HG03558 (cell line): ENCODE measurements at regions not wholly inside any gene's neighbourhood (a gene's known extent, or its start where the extent isn't known, plus 50 kb on each side); places are given as distances from the start of the nearest gene placed in this dataset.
"Not testable (repeated sequence)": the region's sequence is repeated elsewhere in the genome, so short reads cannot be mapped to it uniquely, and the experiment has no call there.

Experiments used
- ATAC-seq: cut with Tn5 transposase; IDR thresholded peaks from one replicate; pipeline ENCODE4 v1.9.1; 2021; ENCODE audit warnings: moderate number of reproducible peaks; ENCODE audit not compliant: unreplicated experiment; ENCODE audit errors: extremely low read depth

- ATAC-seq: no peak
These were observed 320.1 kb upstream of the TARS1 start for GRCh38 chr5:33120671-33121070.

- ATAC-seq: no peak
These were observed 311.5 kb upstream of the TARS1 start for GRCh38 chr5:33129309-33129708.

DNA sequence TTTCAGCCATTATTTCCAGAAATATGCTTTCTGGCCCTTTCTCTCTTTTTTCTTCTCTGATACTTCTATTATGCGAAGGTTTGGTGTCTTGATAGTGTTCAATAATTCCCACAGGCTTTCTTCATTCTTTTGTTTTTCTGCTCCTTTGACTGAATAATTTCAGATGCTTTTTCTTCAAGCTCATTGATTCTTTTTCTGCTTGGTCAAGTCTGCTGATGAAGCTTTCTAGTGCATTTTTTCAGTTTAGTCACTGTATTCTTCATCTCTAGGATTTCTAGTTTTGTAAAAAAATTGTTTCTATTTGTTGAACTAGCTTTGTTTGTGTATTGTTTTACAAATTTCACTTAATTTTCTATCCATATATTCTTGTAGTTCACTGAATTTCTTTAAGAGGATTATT lies 304.0 kb upstream of the TARS1 start:
- ATAC-seq: no peak

GRCh38 chr5:33138145-33138544 lies 302.6 kb upstream of the TARS1 start:
- not testable (repeated sequence) for ATAC-seq

DNA sequence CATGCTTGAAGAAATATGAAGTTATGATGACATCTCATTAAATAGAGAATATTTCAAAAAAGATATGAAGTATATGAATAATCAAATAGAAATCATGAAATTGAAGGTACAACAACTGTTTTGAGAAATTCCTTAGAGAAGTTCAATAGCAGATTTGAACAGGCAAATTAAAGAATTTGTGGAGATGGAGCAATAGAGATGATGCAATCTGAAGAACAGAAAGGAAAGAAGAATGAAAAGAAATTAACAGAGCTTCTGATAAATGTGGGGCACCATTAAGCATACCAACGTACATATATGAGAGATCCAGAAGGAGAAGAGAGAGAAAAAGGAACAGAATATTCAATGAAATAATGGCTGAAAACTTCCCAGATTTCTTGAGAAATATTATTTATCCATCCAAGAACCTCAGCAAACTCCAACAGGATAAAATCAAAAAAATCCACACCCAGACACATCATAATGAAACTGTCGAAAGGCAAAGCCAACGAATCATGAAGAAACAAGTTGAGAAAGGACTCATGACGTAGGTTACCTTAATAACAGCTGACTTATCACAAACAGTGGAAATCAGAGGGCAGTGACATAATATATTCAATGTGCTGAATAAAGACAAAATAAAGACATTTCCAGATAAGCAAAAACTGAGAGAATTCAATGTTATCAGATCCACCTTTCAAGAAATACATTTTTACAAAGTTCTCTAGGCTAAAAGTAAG lies 297.2 kb upstream of the TARS1 start:
- ATAC-seq: no peak

GRCh38 chr5:33146881-33147280 lies 293.9 kb upstream of the TARS1 start:
- ATAC-seq: no peak

DNA sequence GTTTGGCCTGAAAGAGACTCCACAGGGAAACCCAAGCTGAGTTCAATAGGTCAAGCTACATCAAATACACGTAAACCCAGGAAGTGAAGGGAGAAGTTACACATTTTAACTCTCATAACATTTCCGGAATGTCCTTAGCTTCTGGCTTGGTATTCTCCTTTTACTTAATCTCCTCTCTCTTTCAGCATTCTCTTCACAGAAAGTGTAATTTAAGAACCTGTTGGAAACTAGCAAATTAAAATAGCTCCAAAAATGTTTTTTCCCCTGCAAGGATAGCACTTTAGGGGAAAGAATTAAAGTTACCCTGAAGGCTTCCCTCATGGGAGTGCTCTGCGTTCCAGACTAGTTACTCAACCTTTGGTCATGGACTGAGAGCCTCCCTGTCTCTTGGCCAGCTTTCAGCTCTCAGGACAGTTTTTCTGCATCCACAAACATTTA lies 292.7 kb upstream of the TARS1 start:
- no peak for ATAC-seq

DNA sequence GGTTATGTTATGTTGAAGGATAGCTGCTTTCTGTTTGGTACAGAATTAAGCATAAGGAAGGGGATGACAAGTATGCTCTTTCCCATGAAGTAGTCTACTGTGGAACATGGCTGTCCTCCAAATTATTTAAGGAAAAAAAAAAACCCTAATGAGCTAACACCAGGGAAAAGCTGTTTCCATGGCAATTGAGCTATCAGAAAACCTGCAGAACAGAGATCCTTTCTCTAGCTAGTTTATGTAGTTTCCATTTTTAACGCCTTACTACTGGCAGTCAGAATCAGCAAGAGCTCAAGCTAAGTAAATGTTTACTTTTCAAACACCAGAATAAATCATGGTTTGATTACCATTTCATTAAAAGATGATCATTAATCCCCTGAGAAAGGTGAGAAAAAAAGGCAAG lies 287.4 kb upstream of the TARS1 start:
- ATAC-seq: no peak

- no peak for ATAC-seq
These were observed 286.9 kb upstream of the TARS1 start for GRCh38 chr5:33153831-33154230.

GRCh38 chr5:33160871-33161270 lies 279.9 kb upstream of the TARS1 start:
- ATAC-seq: no peak

GRCh38 chr5:33161421-33161820 lies 279.3 kb upstream of the TARS1 start:
- ATAC-seq: no peak

DNA sequence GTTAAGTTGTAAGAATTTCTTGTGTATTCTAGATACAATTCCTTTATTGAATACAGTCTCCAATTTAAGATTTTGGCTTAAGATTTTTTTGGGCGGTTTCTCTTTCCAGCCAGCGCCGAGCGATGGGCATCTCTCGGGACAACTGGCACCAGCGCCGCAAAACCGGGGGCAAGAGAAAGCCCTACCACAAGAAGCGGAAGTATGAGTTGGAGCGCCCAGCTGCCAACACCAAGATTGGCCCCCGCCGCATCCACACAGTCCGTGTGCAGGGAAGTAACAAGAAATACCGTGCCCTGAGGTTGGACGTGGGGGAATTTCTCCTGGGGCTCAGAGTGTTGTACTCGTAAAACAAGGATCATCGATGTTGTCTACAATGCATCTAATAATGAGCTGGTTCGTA lies 278.7 kb upstream of the TARS1 start:
- no peak for ATAC-seq

DNA sequence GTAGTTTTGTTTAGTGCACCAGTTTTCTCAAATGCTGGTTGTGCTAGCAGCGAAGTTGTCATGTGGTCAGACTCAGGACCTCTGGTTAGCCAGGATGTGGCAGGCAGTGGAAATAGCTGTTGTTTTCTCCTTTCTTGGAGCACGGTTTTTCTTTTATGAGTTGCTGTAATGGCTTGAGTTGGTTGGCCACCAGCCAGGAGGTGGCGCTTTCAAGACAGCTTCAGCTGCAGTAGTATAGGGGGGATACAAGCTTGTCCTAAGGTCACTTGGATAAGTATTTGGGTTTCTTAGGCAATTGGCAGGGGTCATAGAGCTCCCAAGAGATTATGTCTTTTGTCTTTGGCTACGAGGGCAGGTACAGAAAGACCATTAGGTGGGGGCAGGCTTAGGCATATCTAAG lies 274.2 kb upstream of the TARS1 start:
- no peak for ATAC-seq

GRCh38 chr5:33166948-33167347 lies 273.8 kb upstream of the TARS1 start:
- ATAC-seq: no peak

- no peak for ATAC-seq
These were observed 273.2 kb upstream of the TARS1 start for GRCh38 chr5:33167541-33167940.

GRCh38 chr5:33170411-33170810 lies 270.4 kb upstream of the TARS1 start:
- ATAC-seq: no peak

DNA sequence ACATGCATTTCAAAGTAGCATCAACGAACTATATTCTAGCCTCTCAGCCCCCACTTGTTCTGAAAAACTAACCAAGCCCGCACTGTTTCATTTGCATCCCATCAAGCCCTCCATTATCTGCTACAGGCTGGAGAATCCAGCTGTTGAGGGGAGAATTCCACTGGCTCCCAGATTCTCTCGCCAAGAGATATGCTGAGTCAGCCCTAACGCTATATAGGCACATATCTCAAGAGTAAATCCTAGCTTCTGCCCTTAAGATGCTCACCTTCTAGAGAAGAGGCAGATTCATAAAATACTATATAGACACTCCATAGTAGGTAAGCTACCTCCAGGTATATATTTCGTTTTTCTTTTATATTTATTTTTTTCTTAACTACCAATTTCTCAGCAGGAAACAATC lies 266.4 kb upstream of the TARS1 start:
- no peak for ATAC-seq

GRCh38 chr5:33179301-33179700 lies 261.5 kb upstream of the TARS1 start:
- ATAC-seq: no peak

- ATAC-seq: no peak
These were observed 259.9 kb upstream of the TARS1 start for GRCh38 chr5:33180900-33181299.

GRCh38 chr5:33182986-33183385 lies 257.8 kb upstream of the TARS1 start:
- no peak for ATAC-seq

- ATAC-seq: no peak
These were observed 256.4 kb upstream of the TARS1 start for GRCh38 chr5:33184367-33184766.

DNA sequence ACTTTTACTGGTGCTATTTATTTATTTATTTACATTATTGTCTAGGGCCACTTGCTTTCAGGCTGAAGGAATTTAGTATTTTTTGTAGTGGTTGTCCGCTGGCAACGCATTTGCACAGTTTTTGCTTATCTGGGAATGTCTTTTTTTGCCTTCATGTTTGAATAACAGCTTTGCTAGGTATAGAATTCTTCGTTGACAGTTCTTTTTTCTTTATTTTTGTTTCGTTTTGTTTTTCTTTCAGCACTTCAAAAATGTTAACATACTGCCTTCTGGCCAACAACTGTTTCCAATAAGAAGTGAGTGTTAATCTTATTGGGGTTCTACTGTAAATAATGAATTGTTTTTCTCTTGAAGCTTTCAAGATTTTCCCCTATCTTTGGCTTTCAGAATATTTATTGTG lies 252.7 kb upstream of the TARS1 start:
- no peak for ATAC-seq

DNA sequence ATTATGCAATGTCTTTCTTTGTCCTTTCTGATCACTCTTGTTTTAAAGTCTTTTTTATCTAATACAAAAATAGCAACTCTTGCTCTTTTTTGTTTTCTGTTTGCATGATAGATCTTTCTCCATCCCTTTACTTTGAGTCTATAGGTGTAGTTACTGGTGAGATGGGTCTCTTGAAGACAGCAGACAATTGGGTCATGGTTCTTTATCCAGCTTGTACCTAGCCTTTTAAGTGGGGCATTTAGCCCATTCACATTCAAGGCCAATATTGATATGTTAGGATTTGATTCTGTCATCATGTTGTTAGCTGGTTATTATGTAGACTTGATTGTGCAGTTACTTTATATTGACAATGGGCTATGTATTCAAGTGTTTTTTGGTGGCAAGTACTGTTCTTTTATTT lies 245.9 kb upstream of the TARS1 start:
- ATAC-seq: no peak
